ENCODE measurements at regions not wholly inside any gene's neighbourhood (a gene's known extent, or its start where the extent isn't known, plus 50 kb on each side); places are given as distances from the start of the nearest gene placed in this dataset.
A peak's percentile ranks its signal among the peaks of the same experiment; 100 is the strongest.

- FAIRE-seq: no peak
Measured at GRCh38 chr15:47998619-47999019, 122.2 kb upstream of the SLC24A5 start.

- no peak for FAIRE-seq
Measured at GRCh38 chr15:48001393-48002039, 119.3 kb upstream of the SLC24A5 start.

GRCh38 chr15:48002767-48003166 is 118.0 kb upstream of the SLC24A5 start:
- no peak for FAIRE-seq

GRCh38 chr15:48003441-48003840 is 117.3 kb upstream of the SLC24A5 start:
- no peak for FAIRE-seq

GRCh38 chr15:48005077-48005476 is 115.7 kb upstream of the SLC24A5 start:
- FAIRE-seq: no peak

- peak; percentile 80 for FAIRE-seq
Measured at GRCh38 chr15:48006031-48006511, 114.7 kb upstream of the SLC24A5 start.

- no peak for FAIRE-seq
Measured at GRCh38 chr15:48010316-48010715, 110.5 kb upstream of the SLC24A5 start.

- no peak for FAIRE-seq
Measured at GRCh38 chr15:48012191-48012590, 108.6 kb upstream of the SLC24A5 start.

- FAIRE-seq: no peak
Measured at GRCh38 chr15:48016865-48017264, 103.9 kb upstream of the SLC24A5 start.

GRCh38 chr15:48017747-48018146 is 103.0 kb upstream of the SLC24A5 start:
- FAIRE-seq: no peak

GRCh38 chr15:48020166-48020565 is 100.6 kb upstream of the SLC24A5 start:
- no peak for FAIRE-seq

GRCh38 chr15:48021336-48022086 is 99.3 kb upstream of the SLC24A5 start:
- no peak for FAIRE-seq

GRCh38 chr15:48025118-48025517 is 95.7 kb upstream of the SLC24A5 start:
- FAIRE-seq: no peak

- FAIRE-seq: no peak
Measured at GRCh38 chr15:48028712-48029111, 92.1 kb upstream of the SLC24A5 start.

- FAIRE-seq: no peak
Measured at GRCh38 chr15:48029642-48030041, 91.1 kb upstream of the SLC24A5 start.

GRCh38 chr15:48031466-48031865 is 89.3 kb upstream of the SLC24A5 start:
- no peak for FAIRE-seq

GRCh38 chr15:48031973-48032372 is 88.8 kb upstream of the SLC24A5 start:
- FAIRE-seq: no peak

- FAIRE-seq: no peak
Measured at GRCh38 chr15:48032911-48033310, 87.9 kb upstream of the SLC24A5 start.

GRCh38 chr15:48038221-48038620 is 82.6 kb upstream of the SLC24A5 start:
- no peak for FAIRE-seq

GRCh38 chr15:48040166-48040817 is 80.5 kb upstream of the SLC24A5 start:
- FAIRE-seq: no peak

GRCh38 chr15:48041454-48041853 is 79.3 kb upstream of the SLC24A5 start:
- no peak for FAIRE-seq

- no peak for FAIRE-seq
Measured at GRCh38 chr15:48046813-48047438, 73.9 kb upstream of the SLC24A5 start.

GRCh38 chr15:48049736-48050135 is 71.1 kb upstream of the SLC24A5 start:
- no peak for FAIRE-seq

Measured in endometrium (tissue), 2 donors.